H1 (cell line): ENCODE measurements at regions not wholly inside any gene's neighbourhood (a gene's known extent, or its start where the extent isn't known, plus 50 kb on each side); places are given as distances from the start of the nearest gene placed in this dataset.

Experiments used
- CBX5 ChIP-seq: fragments of 300-800, 300-1000 bp; sonication (generic); IDR thresholded peaks from 2 replicates; pipeline ENCODE4 v1.7.1; 2016; ENCODE audit warnings: antibody characterized with exemption, low read length, low read depth
- HDAC2 ChIP-seq, 2 experiments: fragments of 300-600 bp in 1 of 2; sonication (generic) in 1 of 2; IDR thresholded peaks; 2 replicates each; pipeline ENCODE4 v1.6.1; 2011 to 2012; ENCODE audit warnings: low read depth in 2 of 2, low read length in 2 of 2, mild to moderate bottlenecking in 2 of 2, moderate library complexity in 2 of 2, borderline replicate concordance in 1 of 2, inconsistent platforms in 1 of 2
- POLR2A ChIP-seq, 2 experiments: IDR thresholded peaks; 1 replicate in 1 of 2; 2 replicates in 1 of 2; pipeline ENCODE4 v1.6.1; 2011; ENCODE audit warnings: low read depth in 2 of 2, low read length in 2 of 2, mild to moderate bottlenecking in 2 of 2; ENCODE audit errors: control extremely low read depth in 1 of 2
- RAD21 ChIP-seq, 2 experiments: IDR thresholded peaks in 1 of 2; conservative IDR thresholded peaks in 1 of 2; 2 replicates each; pipeline ENCODE4 v1.6.1; 2011; ENCODE audit warnings: low read depth in 2 of 2, low read length in 2 of 2, improper control_type of control experiment in 1 of 2, inconsistent platforms in 1 of 2, mild to moderate bottlenecking in 1 of 2, moderate library complexity in 1 of 2
- TAF1 ChIP-seq: IDR thresholded peaks from 2 replicates; pipeline ENCODE4 v1.6.1; 2011; ENCODE audit warnings: mild to moderate bottlenecking, low read depth, low read length
- TEAD4 ChIP-seq: IDR thresholded peaks from 2 replicates; pipeline ENCODE4 v1.6.1; 2012; ENCODE audit warnings: low read depth, low read length, inconsistent platforms, mixed read lengths

- TF ChIP-seq CBX5, result no peak
- no peak for TF ChIP-seq RAD21 (IDR thresholded peaks at IDR 0.05 in 1 of 2, conservative IDR thresholded peaks at IDR 0.05 in 1 of 2; ENCODE audit: low read depth in 2 of 2, low read length in 2 of 2)
- no peak for TF ChIP-seq TAF1
- TF ChIP-seq HDAC2 (IDR thresholded peaks at IDR 0.05; ENCODE audit: borderline replicate concordance in 1 of 2, low read depth in 2 of 2, low read length in 2 of 2), result no peak
- no peak for TF ChIP-seq POLR2A (IDR thresholded peaks at IDR 0.05; ENCODE audit: control extremely low read depth in 1 of 2, low read depth in 2 of 2, low read length in 2 of 2)
- no peak for TF ChIP-seq TEAD4
These were observed 602.5 kb upstream of the DPPA4 start for GRCh38 chr3:109939817-109940216.
